GM23338 (cell line): ENCODE measurements at regions not wholly inside any gene's neighbourhood (a gene's known extent, or its start where the extent isn't known, plus 50 kb on each side); places are given as distances from the start of the nearest gene placed in this dataset.

Experiments used
- ATAC-seq: fragments of 200-7000 bp; cut with Tn5 transposase; 3 replicates; pipeline ENCODE4 v1.9.1; 2020
- DNase-seq: peaks from one replicate; pipeline ENCODE4 v3.0.0-alpha.2; 2015; ENCODE audit warnings: low spot score
- H2AFZ ChIP-seq: fragments of 200-600 bp; sonication (generic); 2 replicates; pipeline ENCODE4 v1.8.0; 2016; ENCODE audit warnings: antibody characterized with exemption, mild to moderate bottlenecking, moderate library complexity
- H3F3A ChIP-seq: fragments of 200-600 bp; sonication (generic); replicated peaks from 2 replicates; pipeline ENCODE4 v1.8.0; 2017; ENCODE audit warnings: antibody characterized with exemption, mixed run types, low read depth
- H3K27ac ChIP-seq: fragments of 200-600 bp; sonication (generic); 2 replicates; pipeline ENCODE4 v1.6.1; 2016; ENCODE audit warnings: low read depth
- H3K27me3 ChIP-seq: fragments of 200-600 bp; sonication (generic); 2 replicates; pipeline ENCODE4 v1.8.0; 2016; ENCODE audit warnings: mild to moderate bottlenecking, mixed run types, moderate library complexity; ENCODE audit not compliant: insufficient read depth
- H3K36me3 ChIP-seq: fragments of 200-600 bp; sonication (generic); 2 replicates; pipeline ENCODE4 v1.8.0; 2016; ENCODE audit warnings: mild to moderate bottlenecking; ENCODE audit not compliant: insufficient read depth
- H3K4me1 ChIP-seq: fragments of 200-600 bp; sonication (generic); 2 replicates; pipeline ENCODE4 v1.8.0; 2016; ENCODE audit warnings: mild to moderate bottlenecking, moderate library complexity; ENCODE audit not compliant: insufficient read depth
- H3K4me2 ChIP-seq: fragments of 200-600 bp; sonication (generic); 2 replicates; pipeline ENCODE4 v1.7.1; 2017; ENCODE audit warnings: mixed run types
- H3K4me3 ChIP-seq: fragments of 200-600 bp; sonication (generic); 2 replicates; pipeline ENCODE4 v1.6.1; 2016; ENCODE audit warnings: mixed run types
- H3K79me2 ChIP-seq: fragments of 200-600 bp; sonication (generic); replicated peaks from 2 replicates; pipeline ENCODE4 v1.8.0; 2017; ENCODE audit warnings: mild to moderate bottlenecking; ENCODE audit not compliant: insufficient read depth
- H3K9me2 ChIP-seq: fragments of 200-600 bp; sonication (generic); 2 replicates; pipeline ENCODE4 v1.8.0; 2017; ENCODE audit not compliant: insufficient read depth
- H4K20me1 ChIP-seq: fragments of 200-600 bp; sonication (generic); replicated peaks from 2 replicates; pipeline ENCODE4 v1.8.0; 2017; ENCODE audit warnings: mild to moderate bottlenecking; ENCODE audit not compliant: insufficient read depth
- H3K27ac Mint-ChIP-seq: 2 replicates; pipeline ENCODE4 v1.8.0; 2020; ENCODE audit warnings: inconsistent platforms, mild to moderate bottlenecking, moderate library complexity, mixed read lengths
- H3K27me3 Mint-ChIP-seq: 3 replicates; pipeline ENCODE4 v1.8.0; 2022; ENCODE audit warnings: low read depth, mild to moderate bottlenecking, moderate library complexity, mixed read lengths, inconsistent platforms; ENCODE audit not compliant: insufficient read depth, poor library complexity
- H3K36me3 Mint-ChIP-seq: 3 replicates; pipeline ENCODE4 v1.8.0; 2021; ENCODE audit warnings: low read depth, mild to moderate bottlenecking, inconsistent platforms, moderate library complexity, mixed read lengths
- H3K4me1 Mint-ChIP-seq: 3 replicates; pipeline ENCODE4 v1.8.0; 2020; ENCODE audit warnings: mild to moderate bottlenecking, inconsistent platforms, mixed read lengths
- H3K4me3 Mint-ChIP-seq: 3 replicates; pipeline ENCODE4 v1.8.0; 2021; ENCODE audit warnings: moderate library complexity, mild to moderate bottlenecking, inconsistent platforms, mixed read lengths
- H3K9me3 Mint-ChIP-seq: 3 replicates; pipeline ENCODE4 v1.8.0; 2020; ENCODE audit warnings: moderate library complexity, mild to moderate bottlenecking, inconsistent platforms, mixed read lengths
- EZH2 ChIP-seq: fragments of 200-600 bp; sonication (generic); IDR thresholded peaks from one replicate; pipeline ENCODE4 v1.8.0; 2017; ENCODE audit warnings: antibody characterized with exemption, mild to moderate bottlenecking, low read depth; ENCODE audit not compliant: unreplicated experiment
- EZH2phosphoT487 ChIP-seq: fragments of 200-600 bp; sonication (generic); IDR thresholded peaks from one replicate; pipeline ENCODE4 v1.8.1; 2018; ENCODE audit warnings: antibody characterized with exemption; ENCODE audit not compliant: unreplicated experiment
- JUNB ChIP-seq: IDR thresholded peaks from one replicate; pipeline ENCODE4 v1.6.1; 2016; ENCODE audit warnings: antibody characterized with exemption; ENCODE audit not compliant: unreplicated experiment
- NANOG ChIP-seq: IDR thresholded peaks from 2 replicates; pipeline ENCODE4 v1.6.1; 2016; ENCODE audit warnings: antibody characterized with exemption, borderline replicate concordance
- STAT1 ChIP-seq: IDR thresholded peaks from one replicate; pipeline ENCODE4 v1.6.1; 2016; ENCODE audit warnings: antibody characterized with exemption; ENCODE audit not compliant: unreplicated experiment
- ZNF114 ChIP-seq: fragments of 250-450 bp; sonication (Bioruptor Pico); IDR thresholded peaks from 2 replicates; pipeline ENCODE4 v1.5.0; 2020; ENCODE audit warnings: mild to moderate bottlenecking, moderate library complexity
- ZNF331 ChIP-seq: fragments of 250-450 bp; sonication (Bioruptor Pico); IDR thresholded peaks from 2 replicates; pipeline ENCODE4 v1.5.0; 2020; ENCODE audit warnings: low read depth, mild to moderate bottlenecking, moderate library complexity
- TF ChIP-seq, protein P1 (sequence below): IDR thresholded peaks from 2 replicates; pipeline ENCODE4 v1.6.1; 2016; ENCODE audit warnings: antibody characterized with exemption
- TF ChIP-seq, protein P2 (sequence below), 2 experiments: fragments of 200-600 bp in 1 of 2; sonication (generic) in 1 of 2; conservative IDR thresholded peaks; 2 replicates each; pipeline versions ENCODE4 v1.5.1 to v1.6.1; 2016 to 2017; ENCODE audit warnings: antibody characterized with exemption in 2 of 2, low read depth in 2 of 2, mild to moderate bottlenecking in 2 of 2, moderate library complexity in 1 of 2
- TF ChIP-seq, protein P3 (sequence below): IDR thresholded peaks from one replicate; pipeline ENCODE4 v1.6.1; 2018; ENCODE audit warnings: antibody characterized with exemption; ENCODE audit not compliant: unreplicated experiment
- TF ChIP-seq, protein P4 (sequence below): fragments of 250-450 bp; sonication (Bioruptor Pico); IDR thresholded peaks from 2 replicates; pipeline ENCODE4 v1.5.0; 2020; ENCODE audit warnings: mild to moderate bottlenecking, moderate library complexity

DNA sequence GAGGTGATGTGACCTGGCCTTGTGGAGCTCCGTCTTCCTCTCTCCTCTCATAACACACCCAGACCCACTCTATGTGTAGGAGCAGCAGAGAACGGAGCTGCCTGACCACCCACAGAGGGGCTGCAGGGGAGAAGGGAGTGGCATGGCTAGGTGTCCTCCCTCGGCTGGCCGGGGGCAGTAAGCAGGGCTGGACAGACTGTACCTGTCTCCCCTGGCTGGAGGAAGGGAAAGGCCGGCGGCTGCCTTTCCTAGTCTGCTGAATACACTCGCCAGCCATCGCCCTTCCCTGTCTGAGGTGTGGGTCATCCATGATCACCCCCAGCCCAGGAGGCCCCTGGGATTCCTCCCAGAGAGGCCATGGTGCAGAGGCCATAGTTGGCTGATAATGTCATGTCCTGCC is 187.2 kb upstream of the AJAP1 start:
- Histone ChIP-seq H3K27me3 (no peaks in the 10 kb centered on the region), H3K9me2 (no peaks in the 10 kb centered on the region), H3K27ac (no peak overlapping the region), H2AFZ (no peak overlapping the region), H3K79me2 (no peaks in the 10 kb centered on the region), H3F3A (no peaks in the 10 kb centered on the region), H3K4me2 (no peak overlapping the region), H3K4me3 (no peak overlapping the region), H4K20me1 (no peaks in the 10 kb centered on the region), H3K4me1 (no peaks in the 10 kb centered on the region), H3K36me3 (peaks cover 3% of the 10 kb centered on the region; the same call in 1 of the 2 replicates)
- Mint-ChIP-seq H3K4me1 (no peaks in the 10 kb centered on the region), H3K36me3 (peaks cover 37% of the 10 kb centered on the region), H3K27me3 (peaks cover 4% of the 10 kb centered on the region), H3K27ac (no peak overlapping the region), H3K9me3 (peaks cover 92% of the 10 kb centered on the region), H3K4me3 (no peak overlapping the region)
- DNase-seq, result no peak
- no peak for ATAC-seq
- TF ChIP-seq, protein P1, sequence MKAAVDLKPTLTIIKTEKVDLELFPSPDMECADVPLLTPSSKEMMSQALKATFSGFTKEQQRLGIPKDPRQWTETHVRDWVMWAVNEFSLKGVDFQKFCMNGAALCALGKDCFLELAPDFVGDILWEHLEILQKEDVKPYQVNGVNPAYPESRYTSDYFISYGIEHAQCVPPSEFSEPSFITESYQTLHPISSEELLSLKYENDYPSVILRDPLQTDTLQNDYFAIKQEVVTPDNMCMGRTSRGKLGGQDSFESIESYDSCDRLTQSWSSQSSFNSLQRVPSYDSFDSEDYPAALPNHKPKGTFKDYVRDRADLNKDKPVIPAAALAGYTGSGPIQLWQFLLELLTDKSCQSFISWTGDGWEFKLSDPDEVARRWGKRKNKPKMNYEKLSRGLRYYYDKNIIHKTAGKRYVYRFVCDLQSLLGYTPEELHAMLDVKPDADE, result no peak
- TF ChIP-seq, protein P2, sequence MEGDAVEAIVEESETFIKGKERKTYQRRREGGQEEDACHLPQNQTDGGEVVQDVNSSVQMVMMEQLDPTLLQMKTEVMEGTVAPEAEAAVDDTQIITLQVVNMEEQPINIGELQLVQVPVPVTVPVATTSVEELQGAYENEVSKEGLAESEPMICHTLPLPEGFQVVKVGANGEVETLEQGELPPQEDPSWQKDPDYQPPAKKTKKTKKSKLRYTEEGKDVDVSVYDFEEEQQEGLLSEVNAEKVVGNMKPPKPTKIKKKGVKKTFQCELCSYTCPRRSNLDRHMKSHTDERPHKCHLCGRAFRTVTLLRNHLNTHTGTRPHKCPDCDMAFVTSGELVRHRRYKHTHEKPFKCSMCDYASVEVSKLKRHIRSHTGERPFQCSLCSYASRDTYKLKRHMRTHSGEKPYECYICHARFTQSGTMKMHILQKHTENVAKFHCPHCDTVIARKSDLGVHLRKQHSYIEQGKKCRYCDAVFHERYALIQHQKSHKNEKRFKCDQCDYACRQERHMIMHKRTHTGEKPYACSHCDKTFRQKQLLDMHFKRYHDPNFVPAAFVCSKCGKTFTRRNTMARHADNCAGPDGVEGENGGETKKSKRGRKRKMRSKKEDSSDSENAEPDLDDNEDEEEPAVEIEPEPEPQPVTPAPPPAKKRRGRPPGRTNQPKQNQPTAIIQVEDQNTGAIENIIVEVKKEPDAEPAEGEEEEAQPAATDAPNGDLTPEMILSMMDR (conservative IDR thresholded peaks at IDR 0.05; ENCODE audit: low read depth in 2 of 2), result no peak
- no peak for TF ChIP-seq NANOG
- no peak for TF ChIP-seq JUNB
- TF ChIP-seq EZH2phosphoT487, result no peak
- no peak for TF ChIP-seq ZNF331 (CRISPR knock-in tag)
- no peak for TF ChIP-seq STAT1
- TF ChIP-seq, protein P3, sequence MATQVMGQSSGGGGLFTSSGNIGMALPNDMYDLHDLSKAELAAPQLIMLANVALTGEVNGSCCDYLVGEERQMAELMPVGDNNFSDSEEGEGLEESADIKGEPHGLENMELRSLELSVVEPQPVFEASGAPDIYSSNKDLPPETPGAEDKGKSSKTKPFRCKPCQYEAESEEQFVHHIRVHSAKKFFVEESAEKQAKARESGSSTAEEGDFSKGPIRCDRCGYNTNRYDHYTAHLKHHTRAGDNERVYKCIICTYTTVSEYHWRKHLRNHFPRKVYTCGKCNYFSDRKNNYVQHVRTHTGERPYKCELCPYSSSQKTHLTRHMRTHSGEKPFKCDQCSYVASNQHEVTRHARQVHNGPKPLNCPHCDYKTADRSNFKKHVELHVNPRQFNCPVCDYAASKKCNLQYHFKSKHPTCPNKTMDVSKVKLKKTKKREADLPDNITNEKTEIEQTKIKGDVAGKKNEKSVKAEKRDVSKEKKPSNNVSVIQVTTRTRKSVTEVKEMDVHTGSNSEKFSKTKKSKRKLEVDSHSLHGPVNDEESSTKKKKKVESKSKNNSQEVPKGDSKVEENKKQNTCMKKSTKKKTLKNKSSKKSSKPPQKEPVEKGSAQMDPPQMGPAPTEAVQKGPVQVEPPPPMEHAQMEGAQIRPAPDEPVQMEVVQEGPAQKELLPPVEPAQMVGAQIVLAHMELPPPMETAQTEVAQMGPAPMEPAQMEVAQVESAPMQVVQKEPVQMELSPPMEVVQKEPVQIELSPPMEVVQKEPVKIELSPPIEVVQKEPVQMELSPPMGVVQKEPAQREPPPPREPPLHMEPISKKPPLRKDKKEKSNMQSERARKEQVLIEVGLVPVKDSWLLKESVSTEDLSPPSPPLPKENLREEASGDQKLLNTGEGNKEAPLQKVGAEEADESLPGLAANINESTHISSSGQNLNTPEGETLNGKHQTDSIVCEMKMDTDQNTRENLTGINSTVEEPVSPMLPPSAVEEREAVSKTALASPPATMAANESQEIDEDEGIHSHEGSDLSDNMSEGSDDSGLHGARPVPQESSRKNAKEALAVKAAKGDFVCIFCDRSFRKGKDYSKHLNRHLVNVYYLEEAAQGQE, result no peak
- TF ChIP-seq EZH2, result no peak

DNA sequence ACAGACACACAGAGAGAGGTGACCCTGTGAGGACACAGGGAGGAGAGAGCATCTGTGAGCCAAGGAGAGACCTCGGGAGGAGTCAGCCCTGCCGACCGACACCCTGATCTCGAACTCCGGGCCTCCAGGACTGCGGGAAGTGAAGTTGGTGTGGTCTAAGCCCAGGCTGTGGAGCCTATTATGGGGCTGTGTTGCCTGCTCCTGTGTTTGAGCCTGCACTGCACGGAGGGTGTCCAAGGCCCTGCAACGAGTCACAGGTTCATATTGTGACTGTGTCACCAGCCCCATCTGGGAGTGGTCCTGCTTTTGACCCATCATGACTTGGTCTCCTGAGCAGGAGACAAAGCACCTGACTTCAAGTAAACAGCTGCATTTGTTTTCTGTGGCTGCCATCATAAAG is 186.0 kb upstream of the AJAP1 start:
- DNase-seq, result no peak
- Mint-ChIP-seq H3K4me3 (no peak overlapping the region), H3K27me3 (peaks cover 2% of the 10 kb centered on the region), H3K27ac (no peak overlapping the region), H3K36me3 (peaks cover 36% of the 10 kb centered on the region), H3K9me3 (peaks cover 91% of the 10 kb centered on the region), H3K4me1 (no peaks in the 10 kb centered on the region)
- Histone ChIP-seq H3K4me2 (no peak overlapping the region), H3K27ac (no peak overlapping the region), H2AFZ (no peak overlapping the region), H3K27me3 (no peaks in the 10 kb centered on the region), H4K20me1 (no peaks in the 10 kb centered on the region), H3K9me2 (no peaks in the 10 kb centered on the region), H3K36me3 (peaks cover 3% of the 10 kb centered on the region; the same call in 1 of the 2 replicates), H3F3A (no peaks in the 10 kb centered on the region), H3K4me1 (no peaks in the 10 kb centered on the region), H3K4me3 (no peak overlapping the region), H3K79me2 (no peaks in the 10 kb centered on the region)
- ATAC-seq, result no peak
- TF ChIP-seq, protein P4, sequence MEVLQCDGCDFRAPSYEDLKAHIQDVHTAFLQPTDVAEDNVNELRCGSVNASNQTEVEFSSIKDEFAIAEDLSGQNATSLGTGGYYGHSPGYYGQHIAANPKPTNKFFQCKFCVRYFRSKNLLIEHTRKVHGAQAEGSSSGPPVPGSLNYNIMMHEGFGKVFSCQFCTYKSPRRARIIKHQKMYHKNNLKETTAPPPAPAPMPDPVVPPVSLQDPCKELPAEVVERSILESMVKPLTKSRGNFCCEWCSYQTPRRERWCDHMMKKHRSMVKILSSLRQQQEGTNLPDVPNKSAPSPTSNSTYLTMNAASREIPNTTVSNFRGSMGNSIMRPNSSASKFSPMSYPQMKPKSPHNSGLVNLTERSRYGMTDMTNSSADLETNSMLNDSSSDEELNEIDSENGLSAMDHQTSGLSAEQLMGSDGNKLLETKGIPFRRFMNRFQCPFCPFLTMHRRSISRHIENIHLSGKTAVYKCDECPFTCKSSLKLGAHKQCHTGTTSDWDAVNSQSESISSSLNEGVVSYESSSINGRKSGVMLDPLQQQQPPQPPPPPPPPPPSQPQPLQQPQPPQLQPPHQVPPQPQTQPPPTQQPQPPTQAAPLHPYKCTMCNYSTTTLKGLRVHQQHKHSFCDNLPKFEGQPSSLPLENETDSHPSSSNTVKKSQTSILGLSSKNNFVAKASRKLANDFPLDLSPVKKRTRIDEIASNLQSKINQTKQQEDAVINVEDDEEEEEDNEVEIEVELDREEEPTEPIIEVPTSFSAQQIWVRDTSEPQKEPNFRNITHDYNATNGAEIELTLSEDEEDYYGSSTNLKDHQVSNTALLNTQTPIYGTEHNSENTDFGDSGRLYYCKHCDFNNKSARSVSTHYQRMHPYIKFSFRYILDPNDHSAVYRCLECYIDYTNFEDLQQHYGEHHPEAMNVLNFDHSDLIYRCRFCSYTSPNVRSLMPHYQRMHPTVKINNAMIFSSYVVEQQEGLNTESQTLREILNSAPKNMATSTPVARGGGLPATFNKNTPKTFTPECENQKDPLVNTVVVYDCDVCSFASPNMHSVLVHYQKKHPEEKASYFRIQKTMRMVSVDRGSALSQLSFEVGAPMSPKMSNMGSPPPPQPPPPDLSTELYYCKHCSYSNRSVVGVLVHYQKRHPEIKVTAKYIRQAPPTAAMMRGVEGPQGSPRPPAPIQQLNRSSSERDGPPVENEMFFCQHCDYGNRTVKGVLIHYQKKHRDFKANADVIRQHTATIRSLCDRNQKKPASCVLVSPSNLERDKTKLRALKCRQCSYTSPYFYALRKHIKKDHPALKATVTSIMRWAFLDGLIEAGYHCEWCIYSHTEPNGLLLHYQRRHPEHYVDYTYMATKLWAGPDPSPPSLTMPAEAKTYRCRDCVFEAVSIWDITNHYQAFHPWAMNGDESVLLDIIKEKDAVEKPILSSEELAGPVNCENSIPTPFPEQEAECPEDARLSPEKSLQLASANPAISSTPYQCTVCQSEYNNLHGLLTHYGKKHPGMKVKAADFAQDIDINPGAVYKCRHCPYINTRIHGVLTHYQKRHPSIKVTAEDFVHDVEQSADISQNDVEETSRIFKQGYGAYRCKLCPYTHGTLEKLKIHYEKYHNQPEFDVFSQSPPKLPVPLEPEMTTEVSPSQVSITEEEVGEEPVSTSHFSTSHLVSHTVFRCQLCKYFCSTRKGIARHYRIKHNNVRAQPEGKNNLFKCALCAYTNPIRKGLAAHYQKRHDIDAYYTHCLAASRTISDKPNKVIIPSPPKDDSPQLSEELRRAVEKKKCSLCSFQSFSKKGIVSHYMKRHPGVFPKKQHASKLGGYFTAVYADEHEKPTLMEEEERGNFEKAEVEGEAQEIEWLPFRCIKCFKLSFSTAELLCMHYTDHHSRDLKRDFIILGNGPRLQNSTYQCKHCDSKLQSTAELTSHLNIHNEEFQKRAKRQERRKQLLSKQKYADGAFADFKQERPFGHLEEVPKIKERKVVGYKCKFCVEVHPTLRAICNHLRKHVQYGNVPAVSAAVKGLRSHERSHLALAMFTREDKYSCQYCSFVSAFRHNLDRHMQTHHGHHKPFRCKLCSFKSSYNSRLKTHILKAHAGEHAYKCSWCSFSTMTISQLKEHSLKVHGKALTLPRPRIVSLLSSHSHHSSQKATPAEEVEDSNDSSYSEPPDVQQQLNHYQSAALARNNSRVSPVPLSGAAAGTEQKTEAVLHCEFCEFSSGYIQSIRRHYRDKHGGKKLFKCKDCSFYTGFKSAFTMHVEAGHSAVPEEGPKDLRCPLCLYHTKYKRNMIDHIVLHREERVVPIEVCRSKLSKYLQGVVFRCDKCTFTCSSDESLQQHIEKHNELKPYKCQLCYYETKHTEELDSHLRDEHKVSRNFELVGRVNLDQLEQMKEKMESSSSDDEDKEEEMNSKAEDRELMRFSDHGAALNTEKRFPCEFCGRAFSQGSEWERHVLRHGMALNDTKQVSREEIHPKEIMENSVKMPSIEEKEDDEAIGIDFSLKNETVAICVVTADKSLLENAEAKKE, result no peak
- TF ChIP-seq ZNF114 (CRISPR knock-in tag), result no peak
